PC-3 (cell line): ENCODE measurements at regions not wholly inside any gene's neighbourhood (a gene's known extent, or its start where the extent isn't known, plus 50 kb on each side); places are given as distances from the start of the nearest gene placed in this dataset.

Source experiments
- EZH2 ChIP-seq: fragments of 300-600 bp; sonication (generic); IDR thresholded peaks from one replicate; pipeline ENCODE4 v1.6.1; 2017; ENCODE audit warnings: antibody characterized with exemption, mild to moderate bottlenecking, low read length; ENCODE audit not compliant: unreplicated experiment
- TF ChIP-seq, protein P1 (sequence below): fragments of 300-600 bp; sonication (generic); conservative IDR thresholded peaks from 2 replicates; pipeline ENCODE4 v1.5.1; 2017; ENCODE audit warnings: antibody characterized with exemption, low read depth, mild to moderate bottlenecking, low read length

- no peak for TF ChIP-seq EZH2
- TF ChIP-seq, protein P1, sequence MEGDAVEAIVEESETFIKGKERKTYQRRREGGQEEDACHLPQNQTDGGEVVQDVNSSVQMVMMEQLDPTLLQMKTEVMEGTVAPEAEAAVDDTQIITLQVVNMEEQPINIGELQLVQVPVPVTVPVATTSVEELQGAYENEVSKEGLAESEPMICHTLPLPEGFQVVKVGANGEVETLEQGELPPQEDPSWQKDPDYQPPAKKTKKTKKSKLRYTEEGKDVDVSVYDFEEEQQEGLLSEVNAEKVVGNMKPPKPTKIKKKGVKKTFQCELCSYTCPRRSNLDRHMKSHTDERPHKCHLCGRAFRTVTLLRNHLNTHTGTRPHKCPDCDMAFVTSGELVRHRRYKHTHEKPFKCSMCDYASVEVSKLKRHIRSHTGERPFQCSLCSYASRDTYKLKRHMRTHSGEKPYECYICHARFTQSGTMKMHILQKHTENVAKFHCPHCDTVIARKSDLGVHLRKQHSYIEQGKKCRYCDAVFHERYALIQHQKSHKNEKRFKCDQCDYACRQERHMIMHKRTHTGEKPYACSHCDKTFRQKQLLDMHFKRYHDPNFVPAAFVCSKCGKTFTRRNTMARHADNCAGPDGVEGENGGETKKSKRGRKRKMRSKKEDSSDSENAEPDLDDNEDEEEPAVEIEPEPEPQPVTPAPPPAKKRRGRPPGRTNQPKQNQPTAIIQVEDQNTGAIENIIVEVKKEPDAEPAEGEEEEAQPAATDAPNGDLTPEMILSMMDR: no peak
These were observed 189.9 kb downstream of the VRK1 start for GRCh38 chr14:96987086-96987474.
